HCEC 1CT (cell line): ENCODE measurements at regions not wholly inside any gene's neighbourhood (a gene's known extent, or its start where the extent isn't known, plus 50 kb on each side); places are given as distances from the start of the nearest gene placed in this dataset.
"Not testable (repeated sequence)": the region's sequence is repeated elsewhere in the genome, so short reads cannot be mapped to it uniquely, and the experiment has no call there.

Experiments
- DNase-seq: peaks from one replicate; pipeline ENCODE4 v3.0.0-alpha.2; 2017

DNA sequence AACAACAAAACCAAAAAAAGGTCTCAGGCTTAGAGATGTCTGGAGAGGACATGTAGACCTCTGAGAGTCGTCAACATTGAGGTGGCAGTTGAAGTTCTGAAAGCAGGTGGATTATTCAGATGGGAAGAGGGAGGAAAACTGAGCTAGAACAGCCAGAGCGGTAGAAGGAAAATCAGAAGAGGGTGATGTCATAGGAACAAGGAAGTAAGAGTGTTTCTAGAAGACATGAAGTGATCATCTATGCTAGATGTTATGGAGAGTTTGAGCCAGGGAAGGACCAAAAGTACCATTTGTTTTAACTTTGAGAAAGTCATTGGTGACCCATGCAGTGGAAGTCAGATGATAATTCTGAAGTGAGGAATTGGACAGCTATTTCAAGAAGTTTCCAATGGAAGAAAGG is 316.2 kb upstream of the RGS6 start:
- DNase-seq = no peak

DNA sequence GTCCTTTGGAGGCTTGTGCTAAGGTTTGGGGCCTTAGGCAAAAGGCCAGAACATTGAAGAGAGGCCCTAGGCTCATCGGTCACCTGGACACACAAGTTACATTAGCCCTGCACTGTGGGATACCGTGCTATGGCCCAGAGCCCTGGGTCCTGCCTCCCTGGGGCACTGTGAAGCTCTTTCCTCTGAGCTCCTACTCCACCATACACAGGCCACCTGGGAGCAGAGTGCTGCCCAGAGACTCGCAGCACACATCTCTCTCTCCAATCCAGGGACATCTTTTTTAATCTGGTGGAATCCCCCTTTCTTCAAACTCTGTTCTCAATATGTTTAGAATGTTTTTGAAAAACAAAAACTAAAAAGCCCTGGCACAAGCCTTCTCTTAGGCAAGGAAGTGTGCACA is 314.2 kb upstream of the RGS6 start:
- no peak for DNase-seq

DNA sequence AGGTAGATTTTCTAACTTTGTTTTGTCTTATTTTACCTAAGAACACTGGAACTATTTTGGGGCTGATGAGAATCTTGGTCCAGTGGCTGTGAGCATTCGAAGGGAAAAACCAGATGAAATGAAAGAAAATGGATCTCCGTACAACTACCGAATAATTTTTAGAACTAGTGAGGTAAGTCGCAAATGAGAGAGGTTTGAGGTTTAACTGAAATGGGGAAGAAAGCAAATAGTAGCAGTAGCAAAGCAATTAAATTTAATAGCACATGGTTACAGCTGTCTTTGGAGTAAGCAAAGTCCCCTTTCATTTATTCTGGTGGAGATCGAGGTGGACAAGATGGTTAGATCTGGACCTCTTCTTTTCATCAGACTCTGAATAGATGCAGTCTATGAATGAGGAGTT is 313.5 kb upstream of the RGS6 start:
- DNase-seq = no peak

DNA sequence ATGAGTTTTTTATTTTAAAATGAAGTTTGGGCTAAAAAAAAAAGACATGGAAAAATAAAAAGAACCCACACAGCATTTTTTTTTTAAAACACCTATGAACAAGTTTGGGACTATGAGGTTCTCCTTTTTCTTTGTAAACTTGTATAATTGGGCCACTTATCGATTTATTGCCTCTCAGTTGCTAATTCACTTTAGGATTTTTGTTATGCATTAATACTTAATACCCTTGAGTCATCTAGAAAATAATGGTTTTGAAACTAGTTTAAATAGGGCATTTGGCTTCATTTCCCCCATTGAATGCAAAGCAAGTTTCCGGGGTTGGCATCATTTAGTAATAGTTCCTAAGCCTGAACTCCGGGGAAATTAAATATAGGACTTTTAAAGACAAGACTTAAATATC is 312.8 kb upstream of the RGS6 start:
- DNase-seq = no peak

DNA sequence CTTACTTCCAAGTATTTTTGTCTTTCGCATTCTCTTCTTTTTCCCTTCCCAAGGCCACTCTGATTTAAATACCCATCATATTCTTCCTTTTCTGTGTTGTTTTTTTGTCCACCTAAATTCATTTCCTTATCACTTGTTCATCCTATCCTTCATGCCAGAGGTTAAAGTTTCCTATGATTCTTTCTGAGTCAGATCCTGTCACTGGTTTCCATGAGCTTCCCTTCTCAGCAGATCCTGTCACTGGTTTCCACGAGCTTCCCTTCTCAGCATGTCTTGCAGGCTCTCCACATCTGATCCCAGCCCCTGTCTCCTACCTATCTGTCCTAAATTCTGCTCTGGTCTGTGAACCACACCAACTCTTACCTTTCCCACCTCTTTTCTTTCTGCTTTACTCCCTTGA is 311.8 kb upstream of the RGS6 start:
- DNase-seq = peak; percentile 76

DNA sequence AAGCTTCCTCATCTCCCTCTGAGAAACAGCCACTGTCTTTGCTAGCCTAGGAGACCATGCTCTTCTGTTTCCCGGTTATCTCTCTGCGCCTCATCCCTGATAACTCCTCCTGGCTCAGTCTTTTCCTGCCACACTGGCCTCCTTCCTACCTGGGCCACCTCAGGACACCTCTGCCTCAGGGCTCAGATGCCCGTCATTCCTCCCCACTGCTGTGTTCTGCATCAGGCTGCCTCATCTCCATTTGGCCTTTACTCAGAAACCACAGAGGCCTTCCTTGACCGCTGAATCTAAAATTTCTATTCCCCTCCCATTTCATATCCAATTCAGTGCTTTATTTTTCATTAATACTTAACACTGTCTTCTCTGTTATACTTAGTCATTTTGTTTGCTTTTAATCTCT is 311.0 kb upstream of the RGS6 start:
- no peak for DNase-seq

DNA sequence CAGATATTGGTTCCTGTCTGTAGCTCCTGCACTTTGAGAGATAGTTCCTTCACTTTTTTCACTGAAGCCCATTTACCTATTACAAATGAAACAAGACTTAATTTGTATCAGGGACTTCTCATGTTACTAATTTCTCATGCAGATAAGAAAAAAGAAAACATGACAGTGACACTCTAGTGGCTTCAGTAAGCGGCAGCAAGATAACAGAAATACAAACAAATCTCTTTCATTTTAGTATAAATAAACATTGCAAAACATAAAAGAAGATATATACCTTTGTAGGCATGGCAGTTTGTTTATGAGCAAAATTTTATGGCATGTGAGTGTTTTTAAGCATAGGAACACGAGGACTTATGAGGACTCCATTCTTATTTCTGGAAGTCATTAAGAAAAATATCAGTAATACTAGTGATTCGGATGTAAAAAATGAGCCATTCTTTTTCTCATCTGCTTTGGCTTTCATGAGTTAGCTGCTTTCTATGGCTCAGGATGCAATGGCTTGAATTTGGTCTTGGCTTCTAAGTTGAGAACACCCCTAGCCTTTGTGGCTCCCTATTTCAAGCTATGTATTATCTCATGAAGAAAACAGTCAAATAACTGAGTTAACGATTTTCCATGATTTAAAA is 310.1 kb upstream of the RGS6 start:
- DNase-seq = no peak

DNA sequence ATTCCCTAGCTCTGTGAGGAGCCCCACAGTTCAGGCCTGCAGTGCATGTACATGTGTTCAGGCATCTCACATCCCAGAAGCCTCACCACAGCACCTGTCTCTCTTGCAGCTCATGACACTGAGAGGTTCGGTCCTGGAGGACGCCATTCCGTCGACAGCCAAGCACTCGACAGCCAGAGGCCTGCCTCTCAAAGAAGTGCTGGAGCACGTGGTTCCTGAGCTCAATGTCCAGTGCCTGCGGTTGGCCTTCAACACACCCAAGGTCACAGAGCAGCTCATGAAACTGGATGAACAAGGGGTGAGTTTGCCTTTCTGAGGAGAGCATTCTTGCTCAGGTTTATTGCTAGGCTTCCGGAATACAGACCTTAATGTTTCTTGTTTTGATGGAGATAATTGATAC is 308.3 kb upstream of the RGS6 start:
- DNase-seq = no peak

DNA sequence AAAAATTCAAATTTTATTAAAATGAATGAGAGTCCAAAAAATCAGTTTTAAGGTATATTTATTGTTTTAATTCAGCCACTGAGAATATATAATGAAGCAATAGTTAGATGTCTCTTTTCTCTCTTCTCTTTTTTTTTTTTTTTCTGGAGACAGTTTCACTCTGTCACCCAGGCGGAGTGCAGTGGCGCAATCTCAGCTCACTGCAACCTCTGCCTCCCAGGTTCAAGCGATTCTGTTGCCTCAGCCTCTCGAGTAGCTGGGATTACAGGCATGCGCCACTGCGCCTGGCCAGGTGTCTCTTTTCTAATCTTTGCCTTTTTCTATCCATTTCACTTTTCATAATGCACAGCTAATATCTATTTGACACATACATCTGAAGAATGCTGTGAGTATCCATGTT is 307.1 kb upstream of the RGS6 start:
- DNase-seq = no peak

DNA sequence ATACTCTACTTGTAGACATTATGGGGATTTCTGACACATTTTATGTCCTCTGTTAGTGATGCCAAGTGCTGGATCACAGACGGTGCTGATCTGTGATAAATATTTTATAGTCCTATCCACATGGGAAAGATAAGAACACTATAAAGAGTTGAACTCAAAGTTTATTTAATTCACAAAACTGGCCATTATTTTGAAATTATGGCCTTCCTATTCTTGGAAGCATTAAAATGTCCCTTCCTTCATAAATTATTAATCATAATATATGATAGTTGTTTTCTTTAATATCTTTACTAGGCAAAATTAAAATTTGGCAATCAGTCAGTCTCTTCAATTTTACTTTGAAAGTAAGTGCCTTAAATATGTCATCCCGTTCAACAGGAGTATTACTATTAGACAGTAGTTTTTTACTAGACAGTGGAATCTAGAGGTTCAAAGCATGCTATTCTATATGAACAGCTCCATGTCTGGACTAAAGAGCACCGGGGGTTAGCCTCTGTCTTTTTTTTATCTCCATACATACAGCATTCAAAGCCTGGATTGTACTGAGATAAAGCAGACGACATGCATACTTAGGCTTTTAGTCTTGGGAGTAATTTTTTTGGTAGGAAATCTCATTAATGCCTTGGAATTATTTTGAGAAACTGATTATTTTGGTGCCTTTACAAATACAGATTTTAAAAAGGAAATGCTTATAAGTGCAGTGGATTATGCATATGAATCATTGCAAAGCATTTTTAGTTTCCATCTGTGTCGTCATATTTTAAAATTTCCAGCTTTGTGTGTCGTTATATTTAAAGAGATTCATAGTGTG is 306.1 kb upstream of the RGS6 start:
- peak; percentile 15 for DNase-seq

DNA sequence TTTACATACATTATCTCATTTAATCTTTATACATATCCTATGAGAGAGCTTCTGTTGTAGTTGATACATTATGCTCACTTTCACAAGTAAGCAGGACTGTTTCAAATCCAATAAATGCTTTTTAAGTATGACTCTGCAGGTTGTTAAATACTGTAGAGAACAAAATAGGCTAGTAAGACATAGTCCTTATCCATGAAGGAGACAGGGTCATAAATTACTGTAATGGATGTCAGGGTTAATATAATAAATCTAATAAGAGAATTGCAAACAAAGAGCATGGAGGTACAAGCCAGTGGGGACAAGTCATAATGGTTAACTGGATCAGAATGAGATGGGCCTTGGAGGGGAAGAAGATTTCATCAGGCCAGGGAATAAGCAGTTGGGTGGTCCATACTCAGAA is 303.8 kb upstream of the RGS6 start:
- no peak for DNase-seq

DNA sequence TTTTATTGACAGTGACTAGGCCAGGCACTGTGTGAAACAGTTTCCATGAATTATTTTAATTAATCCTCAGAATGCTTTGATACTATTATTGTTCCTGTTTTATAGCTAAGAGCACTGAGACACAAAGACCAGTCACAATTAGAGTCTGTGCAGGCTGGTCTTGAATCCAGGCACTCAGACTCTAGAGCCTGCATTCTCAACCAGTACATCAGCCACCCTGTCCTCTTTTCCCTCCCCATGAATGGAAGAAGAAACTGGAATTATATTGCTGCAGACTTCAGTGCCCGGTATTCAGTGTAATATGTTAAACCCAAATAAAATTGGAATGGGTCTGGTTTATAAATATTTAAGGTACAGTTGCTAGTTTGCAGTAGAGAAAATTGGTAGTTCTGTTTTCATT is 303.0 kb upstream of the RGS6 start:
- no peak for DNase-seq

DNA sequence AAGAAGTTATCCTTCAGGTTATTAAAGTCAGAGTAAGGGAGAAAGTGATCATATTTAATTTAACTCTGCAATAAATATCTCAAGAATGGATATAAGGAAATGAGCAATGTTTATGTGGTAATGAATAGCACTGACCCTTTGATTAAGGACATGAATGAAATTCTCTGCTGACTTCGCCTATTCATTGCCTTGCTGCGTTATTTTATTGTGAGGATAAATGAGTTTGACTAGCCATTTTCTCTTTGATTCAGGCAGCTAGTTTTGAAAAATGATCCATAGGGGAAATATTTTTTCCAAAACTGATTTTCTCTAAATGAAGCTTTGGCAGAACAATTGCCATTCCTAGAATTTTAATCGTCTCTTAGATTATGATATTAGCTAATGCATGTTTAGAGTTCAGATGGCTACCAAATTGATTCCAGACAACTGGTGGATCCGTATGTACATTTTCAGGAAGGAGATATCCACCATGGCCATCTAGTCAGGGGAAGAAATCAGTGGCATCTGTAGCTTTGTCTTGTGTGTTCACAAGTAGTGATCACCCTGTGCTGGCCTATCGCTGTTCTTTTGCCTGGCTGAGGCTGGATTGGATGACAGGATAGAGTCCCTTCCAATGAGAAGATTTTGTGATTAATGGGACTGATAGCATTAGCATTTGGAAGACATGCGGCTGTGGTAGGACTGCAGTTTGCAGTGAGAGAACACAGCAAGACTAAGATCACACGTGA is 302.3 kb upstream of the RGS6 start:
- peak; percentile 9 for DNase-seq

DNA sequence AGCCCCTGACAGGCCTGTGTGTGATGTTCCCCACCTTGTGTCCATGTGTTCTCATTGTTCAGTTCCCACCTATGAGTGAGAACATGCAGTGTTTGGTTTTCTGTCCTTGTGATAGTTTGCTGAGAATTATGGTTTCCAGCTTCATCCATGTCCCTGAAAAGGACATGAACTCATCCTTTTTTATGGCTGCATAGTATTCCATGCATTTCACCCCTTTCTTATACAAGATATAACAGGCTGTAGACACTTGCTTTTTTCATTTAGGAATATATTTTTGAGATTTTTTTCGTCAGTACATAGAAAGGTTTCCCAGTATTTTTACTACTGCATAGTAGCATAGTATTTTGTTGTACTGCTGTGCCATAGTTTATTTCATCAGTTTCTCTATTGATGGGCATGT is 301.2 kb upstream of the RGS6 start:
- not testable (repeated sequence) for DNase-seq

DNA sequence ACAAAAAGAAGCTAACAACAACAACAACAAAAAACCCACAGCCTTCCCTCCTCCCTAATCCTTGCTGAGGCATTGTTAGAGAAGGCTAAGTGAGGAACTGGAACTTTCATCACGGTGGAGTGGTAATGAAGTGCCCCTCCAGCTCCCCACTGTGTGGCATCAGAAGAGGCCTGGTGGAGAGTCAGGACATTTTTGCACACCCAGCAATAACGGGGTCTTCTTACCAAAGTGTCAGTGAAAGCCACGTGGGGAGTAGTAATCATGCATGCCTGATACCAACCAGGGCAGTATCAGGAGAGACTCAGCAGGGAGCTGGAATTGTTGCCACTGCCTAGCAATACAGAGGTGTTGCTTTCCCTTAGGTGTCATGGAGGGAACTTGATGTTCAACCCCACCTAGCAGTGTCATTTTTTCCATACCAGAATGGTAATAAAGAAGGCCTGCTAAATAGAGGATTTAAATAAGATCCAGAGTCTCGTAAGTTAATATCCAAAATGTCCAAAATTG is 299.7 kb upstream of the RGS6 start:
- no peak for DNase-seq

DNA sequence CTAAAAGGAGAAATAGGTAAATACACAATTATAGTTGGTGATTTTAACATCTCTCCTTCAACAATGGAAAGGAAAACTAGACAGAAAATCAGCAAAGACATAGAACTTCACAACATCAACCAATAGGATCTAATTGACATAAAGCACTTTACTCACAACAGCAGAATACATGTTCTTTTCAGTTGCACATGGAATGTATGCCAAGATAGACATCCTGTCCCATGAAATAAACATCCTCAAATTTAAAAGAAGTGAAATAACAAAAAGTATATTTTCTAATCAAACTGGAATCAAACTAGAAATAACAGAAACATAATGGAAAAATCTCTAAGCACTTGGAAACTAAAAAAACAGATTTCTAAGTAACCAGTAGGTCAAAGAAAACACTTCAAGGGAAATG is 296.2 kb upstream of the RGS6 start:
- DNase-seq = no peak

DNA sequence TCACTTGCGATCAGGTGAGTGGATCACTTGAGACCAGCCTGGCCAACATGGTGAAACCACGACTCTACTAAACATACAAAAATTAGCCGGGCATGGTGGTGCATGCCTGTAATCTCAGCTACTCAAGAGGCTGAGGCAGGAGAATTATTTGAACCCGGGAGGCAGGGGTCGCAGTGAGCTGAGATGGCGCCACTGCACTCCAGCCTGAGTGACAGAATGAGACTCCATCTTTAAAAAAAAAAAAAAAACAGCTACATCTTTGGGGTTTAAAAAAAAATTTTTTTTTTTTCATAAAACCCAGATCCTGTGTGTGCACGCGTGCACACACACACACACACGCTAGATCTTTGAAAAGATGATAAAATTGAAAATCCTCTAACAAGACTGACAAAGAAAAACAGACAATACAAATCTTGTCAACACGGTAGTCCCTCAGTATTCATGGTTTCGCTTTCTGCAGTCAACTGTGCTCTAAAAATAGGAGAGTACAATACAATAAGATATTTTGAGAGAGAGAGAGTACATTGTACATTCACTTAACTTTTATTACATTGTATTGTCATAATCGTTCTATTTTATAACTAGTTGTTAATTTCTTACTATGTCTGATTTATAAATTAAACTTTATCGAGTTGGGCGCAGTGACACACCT is 295.3 kb upstream of the RGS6 start:
- no peak for DNase-seq

DNA sequence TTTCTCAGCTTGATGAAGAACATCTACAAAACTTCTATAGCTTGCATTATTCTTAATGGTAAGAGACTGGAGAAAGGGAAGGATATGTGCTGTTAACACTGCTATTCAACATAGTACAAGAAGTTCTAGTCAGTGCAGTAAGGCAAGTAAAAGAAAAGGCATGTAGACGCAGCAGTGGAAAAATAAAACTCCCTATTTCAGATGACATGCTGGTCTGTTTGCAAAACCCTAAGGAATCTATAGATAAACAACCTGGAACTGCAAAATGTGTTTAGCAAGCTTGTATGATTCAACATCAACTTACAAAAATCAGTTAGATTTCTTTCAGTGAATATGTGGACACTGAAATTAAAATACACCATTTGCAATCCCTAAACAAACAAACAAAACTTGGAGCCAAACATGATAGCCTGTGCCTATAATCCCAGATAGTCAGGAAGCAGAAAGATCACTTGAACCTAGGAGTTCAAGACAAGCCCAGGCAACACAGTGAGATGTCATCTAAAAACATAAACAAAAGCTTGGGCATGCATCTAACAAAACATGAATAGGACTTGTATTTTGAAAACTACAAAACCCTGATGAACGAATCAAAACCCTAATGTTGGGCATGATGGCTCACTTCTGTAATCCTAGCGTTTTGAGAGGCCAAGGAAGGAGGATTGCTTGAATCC is 293.6 kb upstream of the RGS6 start:
- DNase-seq = peak; percentile 17

DNA sequence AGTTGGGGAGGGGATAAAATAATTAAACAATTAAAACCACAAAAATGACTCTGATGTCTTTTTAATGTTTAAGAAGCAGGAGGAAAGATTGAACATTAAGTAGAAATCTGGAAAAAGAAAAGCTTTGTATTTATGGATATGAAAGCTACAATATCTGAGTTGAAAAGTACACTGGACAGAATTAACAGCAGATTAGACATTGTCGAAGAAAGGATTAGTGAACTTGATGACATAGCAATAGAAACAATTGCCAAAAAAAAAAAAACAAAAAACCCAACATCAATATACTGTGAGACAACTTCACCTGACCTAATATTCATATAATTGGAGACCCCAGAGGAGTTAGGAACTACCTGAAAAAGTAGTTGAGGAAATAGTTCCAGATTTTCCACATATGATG is 289.5 kb upstream of the RGS6 start:
- no peak for DNase-seq

DNA sequence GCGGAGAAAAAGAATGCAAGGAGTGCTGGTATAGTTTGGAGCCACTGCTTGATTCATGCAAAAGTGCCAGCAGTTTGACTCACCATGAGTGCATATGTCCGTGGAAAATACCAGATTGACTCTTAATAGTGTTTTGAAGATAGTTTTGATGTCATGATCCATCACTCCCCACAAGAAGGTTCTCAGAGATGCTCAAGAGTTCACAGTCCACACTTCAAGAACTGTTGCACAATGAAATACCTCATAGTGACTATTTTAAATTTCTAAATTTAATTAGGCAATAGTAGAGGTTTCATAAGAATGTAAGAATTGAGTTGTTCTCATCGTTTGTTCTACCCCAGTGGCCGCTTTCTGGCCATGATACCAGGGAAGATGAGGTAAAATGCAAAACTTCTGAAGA is 286.6 kb upstream of the RGS6 start:
- DNase-seq = peak; percentile 69

DNA sequence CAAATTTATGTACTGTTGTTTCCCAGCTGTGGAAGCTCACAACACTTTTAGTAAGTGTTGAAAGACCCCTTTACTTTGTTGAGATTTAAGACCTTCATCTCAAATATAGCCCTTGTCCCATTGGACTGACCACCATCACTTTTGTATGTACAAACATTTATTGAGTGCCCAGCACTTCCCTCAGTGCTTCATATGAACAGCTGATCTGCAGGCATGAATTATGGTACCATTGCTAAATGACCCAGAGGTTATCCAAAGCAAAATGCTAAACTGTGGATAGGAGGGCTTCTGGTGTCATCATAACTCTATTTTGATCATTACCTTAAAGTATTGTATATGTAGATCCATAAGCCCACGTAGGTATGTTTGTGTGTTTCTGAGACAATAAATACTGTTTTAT is 285.7 kb upstream of the RGS6 start:
- no peak for DNase-seq

DNA sequence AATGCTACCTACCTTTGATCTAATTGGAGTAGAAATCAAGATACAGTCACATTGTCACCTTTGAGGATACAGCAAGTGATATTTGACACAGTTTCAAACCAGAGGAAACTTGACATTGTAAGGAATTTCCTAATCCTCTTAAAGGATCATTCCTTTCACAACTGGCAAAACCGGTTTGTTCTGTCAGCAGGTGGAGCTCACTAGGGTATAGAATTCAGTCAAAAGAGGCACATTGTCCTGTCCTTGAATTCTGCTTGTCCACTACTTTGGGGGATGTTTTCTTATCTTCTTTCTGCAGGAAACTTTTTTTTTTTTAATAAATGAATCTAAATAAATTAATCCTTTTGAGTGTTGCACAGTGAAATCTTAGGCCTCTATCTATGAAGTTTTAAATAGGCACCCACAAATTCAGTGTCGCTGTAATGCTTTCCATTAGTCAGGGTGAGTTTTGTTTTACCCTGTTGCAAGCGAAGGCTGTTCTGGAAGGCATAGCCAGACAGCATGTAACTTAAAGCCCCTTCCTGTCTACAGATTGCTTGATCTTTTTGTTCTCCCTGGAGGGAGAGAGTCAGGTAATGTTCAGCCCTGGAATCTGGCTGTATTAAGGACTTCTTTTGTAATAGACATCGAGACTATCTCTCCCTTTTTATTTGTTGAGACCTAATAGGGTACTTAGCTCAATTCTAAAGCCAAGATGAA is 285.0 kb upstream of the RGS6 start:
- no peak for DNase-seq
